Tibial nerve (tissue), 4 donors: ENCODE measurements at regions not wholly inside any gene's neighbourhood (a gene's known extent, or its start where the extent isn't known, plus 50 kb on each side); places are given as distances from the start of the nearest gene placed in this dataset.

ENCODE experiments used
- CTCF ChIP-seq, 5 experiments: fragments of 200-600 bp in 3 of 5; fragments of 450-650 bp in 2 of 5; sonication (generic) in 3 of 5; IDR thresholded peaks; one replicate each; pipeline ENCODE4 v1.5.1; 2016 to 2019; ENCODE audit warnings: antibody characterized with exemption in 5 of 5, mild to moderate bottlenecking in 3 of 5, moderate library complexity in 2 of 5
- EP300 ChIP-seq, 2 donors: sonication (generic); formaldehyde crosslinking; IDR thresholded peaks; one replicate each; pipeline ENCODE4 v1.6.1; 2017; ENCODE audit warnings: antibody characterized with exemption in 2 of 2, mild to moderate bottlenecking in 1 of 2
- POLR2A ChIP-seq, 2 donors: fragments of 450-650 bp; IDR thresholded peaks; one replicate each; pipeline ENCODE4 v1.6.1; 2017; ENCODE audit warnings: antibody characterized with exemption in 2 of 2, mild to moderate bottlenecking in 2 of 2, moderate library complexity in 2 of 2

- no peak for TF ChIP-seq CTCF (IDR thresholded peaks at IDR 0.05)
- TF ChIP-seq POLR2A (IDR thresholded peaks at IDR 0.05) = no peak
- no peak for TF ChIP-seq EP300 (IDR thresholded peaks at IDR 0.05)
Measured at GRCh38 chr14:25826105-25826504, 771.7 kb downstream of the NOVA1 start.
